GM12892 (cell line): ENCODE measurements at regions not wholly inside any gene's neighbourhood (a gene's known extent, or its start where the extent isn't known, plus 50 kb on each side); places are given as distances from the start of the nearest gene placed in this dataset.

ENCODE experiments used
- DNase-seq: peaks from one replicate; pipeline ENCODE4 v3.0.0; 2011; ENCODE audit not compliant: insufficient read length
- FAIRE-seq: peaks from 2 replicates; lab custom pipeline; 2011; peaks lifted over from hg19 to GRCh38; lab: Jason Lieb, UNC
- POLR2A ChIP-seq: IDR thresholded peaks from 2 replicates; pipeline ENCODE4 v1.6.1; 2011; ENCODE audit warnings: low read depth, low read length, control low read depth
- POLR2AphosphoS5 ChIP-seq: IDR thresholded peaks from 2 replicates; pipeline ENCODE4 v1.6.1; 2011; ENCODE audit warnings: low read depth, low read length, control low read depth
- TAF1 ChIP-seq: IDR thresholded peaks from 2 replicates; pipeline ENCODE4 v1.6.1; 2011; ENCODE audit warnings: low read depth, mild to moderate bottlenecking, control low read depth, low read length, borderline replicate concordance

- FAIRE-seq, result no peak
- no peak for TF ChIP-seq POLR2A
- no peak for TF ChIP-seq TAF1
- no peak for TF ChIP-seq POLR2AphosphoS5
- no peak for DNase-seq
Measured at GRCh38 chr5:167564275-167564674, 727.2 kb upstream of the WWC1 start.

- FAIRE-seq (no peak), DNase-seq (no peak)
- no peak for TF ChIP-seq POLR2AphosphoS5
- no peak for TF ChIP-seq TAF1
- no peak for TF ChIP-seq POLR2A
Measured at GRCh38 chr5:167565189-167565954, 726.1 kb upstream of the WWC1 start.

- FAIRE-seq (no peak), DNase-seq (no peak)
- TF ChIP-seq POLR2AphosphoS5, result no peak
- TF ChIP-seq POLR2A, result no peak
Measured at GRCh38 chr5:167570431-167570830, 721.0 kb upstream of the WWC1 start.

GRCh38 chr5:167571824-167572223, 719.6 kb upstream of the WWC1 start:
- no peak for TF ChIP-seq POLR2AphosphoS5
- no peak for FAIRE-seq
- no peak for DNase-seq

- no peak for TF ChIP-seq POLR2AphosphoS5
- TF ChIP-seq POLR2A, result no peak
- TF ChIP-seq TAF1, result no peak
- no peak for FAIRE-seq
- no peak for DNase-seq
Measured at GRCh38 chr5:167573370-167574127, 717.9 kb upstream of the WWC1 start.

- no peak for TF ChIP-seq POLR2AphosphoS5
- no peak for TF ChIP-seq TAF1
- TF ChIP-seq POLR2A, result no peak
- DNase-seq (no peak), FAIRE-seq (no peak)
Measured at GRCh38 chr5:167574464-167574863, 717.0 kb upstream of the WWC1 start.

GRCh38 chr5:167575330-167575729, 716.1 kb upstream of the WWC1 start:
- FAIRE-seq (no peak), DNase-seq (no peak)
- TF ChIP-seq POLR2AphosphoS5 (no peak), POLR2A (no peak), TAF1 (no peak)

GRCh38 chr5:167576126-167576525, 715.3 kb upstream of the WWC1 start:
- no peak for FAIRE-seq
- TF ChIP-seq TAF1, result no peak
- no peak for TF ChIP-seq POLR2AphosphoS5
- no peak for TF ChIP-seq POLR2A
- no peak for DNase-seq

- FAIRE-seq (no peak), DNase-seq (no peak)
- no peak for TF ChIP-seq TAF1
- no peak for TF ChIP-seq POLR2A
- no peak for TF ChIP-seq POLR2AphosphoS5
Measured at GRCh38 chr5:167576897-167577296, 714.5 kb upstream of the WWC1 start.

GRCh38 chr5:167577616-167578015, 713.8 kb upstream of the WWC1 start:
- FAIRE-seq (no peak), DNase-seq (no peak)
- no peak for TF ChIP-seq TAF1

- no peak for DNase-seq
- TF ChIP-seq TAF1 (no peak), POLR2AphosphoS5 (no peak), POLR2A (no peak)
- FAIRE-seq, result no peak
Measured at GRCh38 chr5:167578977-167579692, 712.3 kb upstream of the WWC1 start.

- TF ChIP-seq POLR2AphosphoS5 (no peak), POLR2A (no peak), TAF1 (no peak)
- DNase-seq, result no peak
- FAIRE-seq, result no peak
Measured at GRCh38 chr5:167579693-167580055, 711.8 kb upstream of the WWC1 start.

- FAIRE-seq (no peak), DNase-seq (no peak)
- TF ChIP-seq POLR2A (no peak), TAF1 (no peak), POLR2AphosphoS5 (no peak)
Measured at GRCh38 chr5:167580608-167581007, 710.8 kb upstream of the WWC1 start.
